ENCODE measurements at regions not wholly inside any gene's neighbourhood (a gene's known extent, or its start where the extent isn't known, plus 50 kb on each side); places are given as distances from the start of the nearest gene placed in this dataset.
"Not testable (repeated sequence)": the region's sequence is repeated elsewhere in the genome, so short reads cannot be mapped to it uniquely, and the experiment has no call there.

- H3K4me3 Mint-ChIP-seq = no peak overlapping the region
- H3K27ac Mint-ChIP-seq = no peak overlapping the region
- no peaks in the 10 kb centered on the region for H3K27me3 Mint-ChIP-seq
- DNase-seq (ENCODE audit: extremely low spot score, unreplicated experiment) = peak; percentile 66
- no peaks in the 10 kb centered on the region for H3K4me1 Mint-ChIP-seq (ENCODE audit: unreplicated experiment)
- no peaks in the 10 kb centered on the region for H3K36me3 Mint-ChIP-seq
- TF ChIP-seq CTCF (conservative IDR thresholded peaks at IDR 0.05) = no peak
- H3K9me3 Mint-ChIP-seq = peaks cover 5% of the 10 kb centered on the region
Observed at GRCh38 chr9:61671276-61671973, 481.6 kb downstream of the SPATA31A7 start.

GRCh38 chr9:61672107-61672541, 482.3 kb downstream of the SPATA31A7 start:
- H3K4me3 Mint-ChIP-seq; H3K9me3 Mint-ChIP-seq; H3K4me1 Mint-ChIP-seq (ENCODE audit: unreplicated experiment); H3K36me3 Mint-ChIP-seq; H3K27me3 Mint-ChIP-seq; H3K27ac Mint-ChIP-seq: not testable (repeated sequence)
- DNase-seq (ENCODE audit: extremely low spot score, unreplicated experiment) = peak; percentile 68

GRCh38 chr9:61672645-61673167, 482.9 kb downstream of the SPATA31A7 start:
- not testable (repeated sequence) for H3K9me3 Mint-ChIP-seq; H3K4me1 Mint-ChIP-seq (ENCODE audit: unreplicated experiment); H3K27me3 Mint-ChIP-seq; H3K36me3 Mint-ChIP-seq; H3K27ac Mint-ChIP-seq; H3K4me3 Mint-ChIP-seq; DNase-seq (ENCODE audit: extremely low spot score, unreplicated experiment)

GRCh38 chr9:61673247-61673646, 483.4 kb downstream of the SPATA31A7 start:
- peaks cover 5% of the 10 kb centered on the region for H3K9me3 Mint-ChIP-seq
- TF ChIP-seq CTCF (conservative IDR thresholded peaks at IDR 0.05) = no peak
- no peaks in the 10 kb centered on the region for H3K4me1 Mint-ChIP-seq (ENCODE audit: unreplicated experiment)

GRCh38 chr9:61673664-61674381, 484.0 kb downstream of the SPATA31A7 start:
- no peak overlapping the region for H3K4me3 Mint-ChIP-seq
- no peak overlapping the region for H3K27ac Mint-ChIP-seq
- DNase-seq (ENCODE audit: extremely low spot score, unreplicated experiment) = peak; percentile 50
- no peaks in the 10 kb centered on the region for H3K36me3 Mint-ChIP-seq
- H3K27me3 Mint-ChIP-seq = no peaks in the 10 kb centered on the region
- no peaks in the 10 kb centered on the region for H3K4me1 Mint-ChIP-seq (ENCODE audit: unreplicated experiment)
- peaks cover 5% of the 10 kb centered on the region for H3K9me3 Mint-ChIP-seq
- no peak for TF ChIP-seq CTCF (conservative IDR thresholded peaks at IDR 0.05)

More at GRCh38 chr9:61673247-61673646, 483.4 kb downstream of the SPATA31A7 start:
- DNase-seq (ENCODE audit: extremely low spot score, unreplicated experiment) = peak; percentile 24
- no peaks in the 10 kb centered on the region for H3K36me3 Mint-ChIP-seq
- no peak overlapping the region for H3K4me3 Mint-ChIP-seq
- no peaks in the 10 kb centered on the region for H3K27me3 Mint-ChIP-seq
- H3K27ac Mint-ChIP-seq = no peak overlapping the region

- TF ChIP-seq CTCF (conservative IDR thresholded peaks at IDR 0.05) = no peak
- Mint-ChIP-seq H3K27me3 (no peaks in the 10 kb centered on the region), H3K9me3 (peaks cover 3% of the 10 kb centered on the region), H3K27ac (no peak overlapping the region), H3K4me3 (no peak overlapping the region), H3K36me3 (no peaks in the 10 kb centered on the region), H3K4me1 (ENCODE audit: unreplicated experiment) (no peaks in the 10 kb centered on the region)
- peak; percentile 27 for DNase-seq (ENCODE audit: extremely low spot score, unreplicated experiment)
Observed at GRCh38 chr9:61674465-61674864, 484.6 kb downstream of the SPATA31A7 start.
